ENCODE measurements at regions not wholly inside any gene's neighbourhood (a gene's known extent, or its start where the extent isn't known, plus 50 kb on each side); places are given as distances from the start of the nearest gene placed in this dataset.

DNA sequence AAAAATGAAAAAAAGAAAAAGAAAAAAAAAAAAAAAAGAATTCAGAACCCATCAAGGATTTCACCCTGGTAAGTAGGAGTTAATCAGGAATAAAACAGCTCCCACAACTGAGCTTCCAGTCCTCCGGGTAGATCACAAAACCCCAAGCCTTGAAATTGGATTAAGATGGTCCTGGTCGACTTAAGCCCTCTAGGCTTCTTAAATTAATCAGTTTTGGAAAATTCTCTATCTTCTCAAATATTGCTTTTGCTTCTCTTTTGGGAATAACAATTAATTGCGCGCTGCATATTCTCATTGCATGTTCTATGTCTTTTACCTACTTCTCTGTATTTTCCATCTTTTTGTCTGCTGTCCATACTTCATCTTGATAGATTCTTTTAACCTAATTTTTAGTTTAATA, 348.0 kb upstream of the MEX3C start:
- TF ChIP-seq CHD2 (IDR thresholded peaks at IDR 0.05; ENCODE audit: borderline replicate concordance, low read depth, low read length), result no peak
- no peak for TF ChIP-seq RFX5 (IDR thresholded peaks at IDR 0.05; ENCODE audit: low read depth, low read length)
- TF ChIP-seq, protein P1, sequence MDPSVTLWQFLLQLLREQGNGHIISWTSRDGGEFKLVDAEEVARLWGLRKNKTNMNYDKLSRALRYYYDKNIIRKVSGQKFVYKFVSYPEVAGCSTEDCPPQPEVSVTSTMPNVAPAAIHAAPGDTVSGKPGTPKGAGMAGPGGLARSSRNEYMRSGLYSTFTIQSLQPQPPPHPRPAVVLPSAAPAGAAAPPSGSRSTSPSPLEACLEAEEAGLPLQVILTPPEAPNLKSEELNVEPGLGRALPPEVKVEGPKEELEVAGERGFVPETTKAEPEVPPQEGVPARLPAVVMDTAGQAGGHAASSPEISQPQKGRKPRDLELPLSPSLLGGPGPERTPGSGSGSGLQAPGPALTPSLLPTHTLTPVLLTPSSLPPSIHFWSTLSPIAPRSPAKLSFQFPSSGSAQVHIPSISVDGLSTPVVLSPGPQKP (IDR thresholded peaks at IDR 0.05; ENCODE audit: low read depth, low read length), result no peak
- TF ChIP-seq IKZF1 (conservative IDR thresholded peaks at IDR 0.05), result no peak

Data from GM12878 (cell line).